ENCODE measurements at regions not wholly inside any gene's neighbourhood (a gene's known extent, or its start where the extent isn't known, plus 50 kb on each side); places are given as distances from the start of the nearest gene placed in this dataset.

- TF ChIP-seq CTCF (conservative IDR thresholded peaks at IDR 0.05; ENCODE audit: low read depth, low read length) (no peak), EZH2 (IDR thresholded peaks at IDR 0.05; ENCODE audit: borderline replicate concordance, low read depth, low read length, poor library complexity, severe bottlenecking) (no peak)
These were observed 122.4 kb downstream of the AASDH start for GRCh38 chr4:56264873-56265272.
